Limb (tissue), 2 donors: ENCODE measurements at regions not wholly inside any gene's neighbourhood (a gene's known extent, or its start where the extent isn't known, plus 50 kb on each side); places are given as distances from the start of the nearest gene placed in this dataset.

Experiments
- DNase-seq, 2 donors: peaks; one replicate each; pipeline ENCODE4 v3.0.0-alpha.2; 2016; ENCODE audit errors: extremely low spot score in 2 of 2

DNA sequence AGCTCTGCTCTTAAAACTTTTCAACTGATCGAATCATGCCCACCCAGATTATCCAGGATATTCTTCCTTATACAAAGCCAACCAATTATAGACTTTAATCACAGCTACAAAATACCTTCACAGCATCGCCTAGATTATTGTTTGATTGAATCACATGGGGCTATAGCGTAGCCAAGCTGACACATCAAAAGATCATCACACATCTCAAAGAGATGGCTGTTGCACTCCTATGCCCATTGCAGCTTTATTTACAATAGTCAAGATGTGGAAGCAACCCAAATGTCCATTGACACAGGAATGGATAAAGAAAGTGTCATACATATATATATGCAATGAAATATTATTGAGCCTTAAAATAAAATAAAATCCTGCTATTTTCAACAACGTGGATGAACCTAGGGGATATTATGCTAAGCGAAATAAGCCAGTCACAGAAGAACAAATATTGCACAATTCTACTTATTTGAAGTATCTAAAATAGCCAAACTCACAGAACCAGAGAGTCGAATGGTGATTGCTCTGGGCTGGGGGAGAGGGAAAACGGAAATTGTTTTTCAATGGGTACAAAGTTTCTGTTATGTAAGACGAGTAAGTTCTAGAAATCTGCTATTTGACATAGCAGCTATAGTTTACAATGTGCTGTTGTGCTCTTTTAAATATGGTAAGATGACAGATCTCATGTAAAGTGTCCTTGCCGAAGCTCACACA, 60.9 kb upstream of the ERCC4 start:
- no peak for DNase-seq

DNA sequence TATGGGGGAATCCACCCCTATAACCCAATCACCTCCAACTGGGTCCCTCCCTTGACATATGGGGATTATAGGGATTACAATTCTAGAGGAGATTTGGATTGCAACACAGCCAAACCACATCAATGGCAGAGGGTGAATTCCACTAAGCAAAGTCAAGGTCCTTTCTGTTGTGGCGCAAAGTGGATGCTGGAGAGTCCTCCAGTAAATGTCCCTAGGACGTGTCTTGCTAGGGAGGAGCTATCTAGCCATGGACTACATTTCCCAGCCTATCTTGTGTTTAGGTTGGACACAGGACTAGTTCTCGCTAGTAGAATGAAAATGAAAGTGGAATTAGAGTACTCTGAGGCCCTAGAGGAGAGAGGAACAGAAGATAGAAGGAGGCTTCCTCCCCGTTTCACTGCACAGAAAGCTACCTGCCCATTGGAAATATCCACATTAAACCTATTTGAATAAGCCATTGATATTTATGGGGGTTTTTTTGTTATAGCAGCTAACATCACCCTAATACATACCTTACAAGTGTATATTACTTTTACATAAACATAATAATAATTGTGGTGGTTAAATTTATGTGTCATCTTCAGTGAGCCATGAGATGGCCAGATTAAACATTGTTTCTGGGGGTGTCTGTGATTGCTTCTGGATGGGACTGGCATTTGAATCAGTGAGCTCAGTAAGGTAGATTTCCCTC, 56.7 kb upstream of the ERCC4 start:
- DNase-seq = no peak

DNA sequence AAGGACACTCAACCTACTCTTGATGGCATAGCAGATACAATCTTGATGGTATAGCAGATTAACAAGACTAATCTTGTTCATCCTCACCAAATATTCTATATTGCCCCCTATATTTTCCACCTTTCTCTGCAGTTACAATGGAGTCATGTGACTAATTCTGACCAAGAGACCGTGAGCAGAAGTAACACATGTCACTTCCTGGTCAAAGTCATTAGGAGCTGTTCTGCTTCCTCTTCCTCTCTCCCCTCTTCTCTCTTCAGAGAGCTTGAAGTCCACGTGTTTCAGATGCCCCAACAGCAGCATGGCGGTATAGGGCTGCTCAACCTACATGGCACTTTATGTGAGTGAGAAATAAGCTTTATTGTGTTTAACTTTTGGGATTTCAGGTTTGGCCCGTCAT, 55.3 kb upstream of the ERCC4 start:
- DNase-seq = no peak

DNA sequence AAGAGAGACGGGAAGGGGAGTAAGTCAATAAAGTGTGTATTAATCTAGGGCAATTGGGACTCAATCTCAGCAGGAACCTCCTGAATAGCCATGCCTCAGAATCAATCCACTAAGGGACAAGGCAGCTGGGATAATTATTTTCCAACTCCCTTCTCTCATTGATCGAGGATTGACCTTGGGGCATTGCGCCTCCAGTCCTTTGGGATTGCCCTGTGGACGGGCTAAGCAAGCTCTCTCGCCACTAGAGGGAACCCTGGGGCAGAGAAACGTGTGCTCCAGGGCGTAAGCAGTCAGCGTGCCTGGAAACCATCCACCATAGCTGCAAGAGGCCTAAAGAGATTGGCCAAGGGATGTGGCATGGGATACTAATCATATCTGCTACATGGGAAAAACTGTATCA, 53.9 kb upstream of the ERCC4 start:
- DNase-seq = peak in 1 of 2 donors; percentile 38
